ENCODE measurements at regions not wholly inside any gene's neighbourhood (a gene's known extent, or its start where the extent isn't known, plus 50 kb on each side); places are given as distances from the start of the nearest gene placed in this dataset.

GRCh38 chr6:156698239-156699016 lies 78.8 kb upstream of the ARID1B start (continued):
- TF ChIP-seq, protein P1, sequence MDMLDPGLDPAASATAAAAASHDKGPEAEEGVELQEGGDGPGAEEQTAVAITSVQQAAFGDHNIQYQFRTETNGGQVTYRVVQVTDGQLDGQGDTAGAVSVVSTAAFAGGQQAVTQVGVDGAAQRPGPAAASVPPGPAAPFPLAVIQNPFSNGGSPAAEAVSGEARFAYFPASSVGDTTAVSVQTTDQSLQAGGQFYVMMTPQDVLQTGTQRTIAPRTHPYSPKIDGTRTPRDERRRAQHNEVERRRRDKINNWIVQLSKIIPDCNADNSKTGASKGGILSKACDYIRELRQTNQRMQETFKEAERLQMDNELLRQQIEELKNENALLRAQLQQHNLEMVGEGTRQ (IDR thresholded peaks at IDR 0.05; ENCODE audit: low read depth, low read length), result no peak

DNA sequence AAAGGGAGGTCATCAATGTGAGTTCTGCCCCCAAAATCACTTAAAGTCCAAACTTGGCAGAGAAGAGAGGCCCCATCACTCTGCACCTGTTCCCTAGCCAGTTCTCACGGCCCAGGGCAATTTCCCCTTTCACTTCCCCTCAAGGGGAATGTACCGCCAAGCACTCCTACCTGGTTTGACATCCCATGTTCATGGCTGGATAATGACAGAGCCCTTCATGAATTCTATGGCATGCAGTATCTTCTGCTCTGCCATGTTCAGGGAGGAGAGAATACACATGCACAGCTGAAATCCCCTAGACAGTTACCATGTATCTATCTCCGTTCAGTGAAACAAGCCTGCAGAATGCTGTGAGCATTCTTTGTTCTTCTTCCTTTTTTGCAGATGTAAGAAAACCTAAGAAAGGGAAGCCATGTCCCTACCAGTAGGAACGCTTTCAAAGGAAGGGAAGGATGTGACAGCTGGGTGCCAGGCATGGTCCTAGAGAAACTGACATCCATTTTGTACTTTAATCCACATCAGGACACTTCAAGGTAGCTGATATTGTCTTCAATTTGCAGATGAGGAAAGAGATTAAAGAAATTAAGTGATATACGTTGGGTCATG lies 79.8 kb upstream of the ARID1B start:
- intact Hi-C loops (cut with micrococcal nuclease) (no loop called here), in situ Hi-C loops (cut with MboI; ENCODE audit: low sequenced_read_pairs) (loop anchor here (25.0 kb wide), 1 partner anchor 1360 kb away; no protein-coding TSS in a partner anchor), dilution Hi-C loops (cut with HindIII; ENCODE audit: low sequenced_read_pairs, unreplicated experiment) (no loop called here)
- H3K56ac ChIP-seq (ENCODE audit: extremely low read depth, insufficient read depth, low read length), result no peak overlapping the region
- H4K8ac ChIP-seq (ENCODE audit: low read depth in 2 of 2, low read length in 2 of 2), result no peak overlapping the region
- no peak overlapping the region for H3K23ac ChIP-seq (ENCODE audit: low read depth, low read length)
- no peak overlapping the region for H4K91ac ChIP-seq (ENCODE audit: insufficient read depth, low read depth, low read length)
- POLR2A ChIA-PET (ENCODE audit: unreplicated experiment), result no interaction called here
- H4K5ac ChIP-seq (ENCODE audit: low read depth, low read length), result no peak overlapping the region
- no peaks in the 10 kb centered on the region for H3K9me3 ChIP-seq (ENCODE audit: control insufficient read depth, insufficient read depth, low read length)
- no peak overlapping the region for H2BK5ac ChIP-seq (ENCODE audit: low read depth, low read length, poor library complexity, severe bottlenecking)
- H4K20me1 ChIP-seq (ENCODE audit: insufficient read depth, low read length), result no peaks in the 10 kb centered on the region
- no peak overlapping the region for H2AFZ ChIP-seq (replicated peaks; ENCODE audit: low read length, poor library complexity)
- H2AK9ac ChIP-seq (replicated peaks; ENCODE audit: low read depth, low read length, poor library complexity), result no peak overlapping the region
- DNase-seq, result no peak
- CTCF ChIA-PET, result no interaction called here
- H3K27me3 ChIP-seq (ENCODE audit: control insufficient read depth, insufficient read depth, low read length), result no peaks in the 10 kb centered on the region
- H2BK15ac ChIP-seq (ENCODE audit: low read depth, low read length), result no peak overlapping the region
- no peaks in the 10 kb centered on the region for H3K36me3 ChIP-seq (ENCODE audit: control insufficient read depth, insufficient read depth, low read length)
- no peak for ATAC-seq (ENCODE audit: low read depth)
- H2AK5ac ChIP-seq (ENCODE audit: low read depth, low read length), result no peak overlapping the region
- no peak overlapping the region for H3K4me2 ChIP-seq (ENCODE audit: low read depth, low read length)
- H2BK20ac ChIP-seq (ENCODE audit: low read depth, low read length), result no peak overlapping the region
- no peak overlapping the region for H3K9ac ChIP-seq (ENCODE audit: low read depth, low read length)
- 0 out of 2 replicates have a peak, but pooled peaks cover 2% of the 10 kb centered on the region for H3K4me1 ChIP-seq (ENCODE audit: control insufficient read depth, insufficient read depth, low read length)
- H3K9me1 ChIP-seq (ENCODE audit: insufficient read depth, low read length), result no peaks in the 10 kb centered on the region
- no peak overlapping the region for H3K4ac ChIP-seq (ENCODE audit: low read depth, low read length)
- H3K27ac ChIP-seq (ENCODE audit: insufficient read depth, low read length), result no peak overlapping the region
- no peaks in the 10 kb centered on the region for H3K79me1 ChIP-seq (ENCODE audit: low read depth in 1 of 2, low read length in 2 of 2)
- no peak overlapping the region for H2BK120ac ChIP-seq (ENCODE audit: low read depth, low read length)
- no TSS peak for BruUV-seq (replicated peaks)
- no peak overlapping the region for H3K14ac ChIP-seq (replicated peaks; ENCODE audit: low read depth, low read length)
- no peak overlapping the region for H3K18ac ChIP-seq (ENCODE audit: low read depth, low read length)
- no peak overlapping the region for H3K4me3 ChIP-seq (ENCODE audit: insufficient read depth, low read depth, low read length)
- 100% methylated on average over 1 of the region's 5 CpGs; no CpG with 5 or more reads in 1 of the 2 experiments for WGBS, 2 experiments (ENCODE audit: extremely low coverage in 2 of 2, insufficient read length in 1 of 2)
- TF ChIP-seq SMC3 (IDR thresholded peaks at IDR 0.05; ENCODE audit: low read depth, low read length), result no peak
- TF ChIP-seq BHLHE40 (IDR thresholded peaks at IDR 0.05; ENCODE audit: low read depth, low read length), result no peak
- TF ChIP-seq FOS (IDR thresholded peaks at IDR 0.05; ENCODE audit: low read depth, low read length), result no peak
- TF ChIP-seq CTCF (conservative IDR thresholded peaks at IDR 0.05; ENCODE audit: low read depth, low read length), result no peak
- TF ChIP-seq, protein P1 (IDR thresholded peaks at IDR 0.05; ENCODE audit: low read depth, low read length), result no peak
- TF ChIP-seq ELK1 (IDR thresholded peaks at IDR 0.05; ENCODE audit: borderline replicate concordance, low read depth, low read length), result no peak
- TF ChIP-seq MXI1 (IDR thresholded peaks at IDR 0.05; ENCODE audit: borderline replicate concordance, low read depth, low read length), result no peak
- TF ChIP-seq CEBPB (IDR thresholded peaks at IDR 0.05; ENCODE audit: low read depth, low read length), result no peak
- TF ChIP-seq MAZ (IDR thresholded peaks at IDR 0.05; ENCODE audit: borderline replicate concordance, low read depth, low read length), result no peak
